ENCODE measurements at regions not wholly inside any gene's neighbourhood (a gene's known extent, or its start where the extent isn't known, plus 50 kb on each side); places are given as distances from the start of the nearest gene placed in this dataset.

- no peak for TF ChIP-seq CTCF (IDR thresholded peaks at IDR 0.05)
- no peak for TF ChIP-seq EZH2 (IDR thresholded peaks at IDR 0.05)
- TF ChIP-seq EZH2phosphoT487 (IDR thresholded peaks at IDR 0.05) = no peak
These were observed 1274.5 kb upstream of the CRIM1 start for GRCh38 chr2:35081001-35081621.

All from neural progenitor cell (in vitro differentiated cells).